CD4-positive, alpha-beta T cell (primary cell): ENCODE measurements at regions not wholly inside any gene's neighbourhood (a gene's known extent, or its start where the extent isn't known, plus 50 kb on each side); places are given as distances from the start of the nearest gene placed in this dataset.

Experiments
- ATAC-seq: fragments of 200-7000 bp; cut with Tn5 transposase; one replicate; pipeline ENCODE4 v1.10.0; 2022; ENCODE audit warnings: mild to moderate bottlenecking; ENCODE audit not compliant: poor library complexity
- CTCF ChIA-PET: fragments of 350-600 bp; sonication (Branson Sonifier 250); formaldehyde crosslinking; loops from one replicate; lab custom pipeline; 2021; ENCODE audit warnings: antibody characterized with exemption, inconsistent platforms; lab: Charles Lee
- POLR2A ChIA-PET: fragments of 350-600 bp; sonication (Branson Sonifier 250); formaldehyde crosslinking; loops from one replicate; lab custom pipeline; 2021; ENCODE audit warnings: antibody characterized with exemption, inconsistent platforms; lab: Charles Lee
- DNase-seq, 14 experiments: peaks; one replicate each; pipeline ENCODE4 v3.0.0-alpha.2; 2013 to 2020; ENCODE audit warnings: mixed read lengths in 2 of 14
- H3K27ac ChIP-seq, 2 donors: one replicate each; pipeline versions ENCODE4 v1.5.1 to v1.7.0; 2013; ENCODE audit warnings: low read length in 2 of 2, low read depth in 1 of 2, mild to moderate bottlenecking in 1 of 2
- H3K27me3 ChIP-seq, 2 experiments: 1 replicate in 1 of 2; 2 replicates in 1 of 2; pipeline versions ENCODE4 v1.6.1 to v1.7.0; 2013; ENCODE audit warnings: low read length in 2 of 2, control low read depth in 1 of 2, mild to moderate bottlenecking in 1 of 2, moderate library complexity in 1 of 2; ENCODE audit not compliant: insufficient read depth in 2 of 2, control insufficient read depth in 1 of 2
- H3K36me3 ChIP-seq: one replicate; pipeline ENCODE4 v1.6.1; 2013; ENCODE audit warnings: low read length, control low read depth; ENCODE audit not compliant: insufficient read depth
- H3K4me1 ChIP-seq: one replicate; pipeline ENCODE4 v1.6.1; 2013; ENCODE audit warnings: low read length, control low read depth; ENCODE audit not compliant: insufficient read depth
- H3K4me3 ChIP-seq: one replicate; pipeline ENCODE4 v1.5.1; 2013; ENCODE audit warnings: mild to moderate bottlenecking, low read length, moderate library complexity
- H3K9me3 ChIP-seq, 2 experiments: 1 replicate in 1 of 2; 2 replicates in 1 of 2; pipeline versions ENCODE4 v1.6.1 to v1.7.0; 2013; ENCODE audit warnings: low read length in 2 of 2, mild to moderate bottlenecking in 2 of 2, control low read depth in 1 of 2, moderate library complexity in 1 of 2; ENCODE audit not compliant: control insufficient read depth in 1 of 2, insufficient read depth in 1 of 2
- H3K27ac Mint-ChIP-seq: one replicate; pipeline ENCODE4 v1.8.0; 2020; ENCODE audit warnings: mixed read lengths
- H3K27me3 Mint-ChIP-seq: one replicate; pipeline ENCODE4 v1.8.0; 2021; ENCODE audit warnings: mixed read lengths
- H3K36me3 Mint-ChIP-seq: one replicate; pipeline ENCODE4 v1.8.0; 2021; ENCODE audit warnings: low read depth, mixed read lengths
- H3K4me1 Mint-ChIP-seq: one replicate; pipeline ENCODE4 v1.8.0; 2021; ENCODE audit warnings: low read depth, mixed read lengths
- H3K4me3 Mint-ChIP-seq: one replicate; pipeline ENCODE4 v1.8.0; 2020; ENCODE audit warnings: mild to moderate bottlenecking, mixed read lengths
- H3K9me3 Mint-ChIP-seq: one replicate; pipeline ENCODE4 v1.8.0; 2020; ENCODE audit warnings: mixed read lengths
- CTCF ChIP-seq: fragments of 200-600 bp; IDR thresholded peaks from one replicate; pipeline ENCODE4 v1.8.0; 2022; ENCODE audit warnings: antibody characterized with exemption, mild to moderate bottlenecking
- intact Hi-C, 2 experiments: fragments of 100-400 bp; cut with DNase I in 1 of 2; cut with micrococcal nuclease in 1 of 2; formaldehyde crosslinking; loops; one replicate each; pipeline versions ENCODE4 v1.15.1 to v1.9.0; 2023 to 2025; cut with DNase I, micrococcal nuclease

GRCh38 chr2:22487036-22487435 lies 897.9 kb upstream of the KLHL29 start:
- intact Hi-C loops: no loop called here
- H3K4me3 Mint-ChIP-seq: no peak overlapping the region
- H3K27me3 Mint-ChIP-seq: no peaks in the 10 kb centered on the region
- H3K4me1 Mint-ChIP-seq: no peaks in the 10 kb centered on the region
- H3K27ac ChIP-seq: no peak overlapping the region
- no peaks in the 10 kb centered on the region for H3K27me3 ChIP-seq
- H3K36me3 ChIP-seq: no peaks in the 10 kb centered on the region
- H3K4me3 ChIP-seq: no peak overlapping the region
- H3K9me3 Mint-ChIP-seq: peaks cover 4% of the 10 kb centered on the region
- ChIA-PET CTCF (no interaction called here), POLR2A (no interaction called here)
- H3K9me3 ChIP-seq: peaks cover 0 to 3% of the 10 kb centered on the region in 2 experiments
- H3K36me3 Mint-ChIP-seq: no peaks in the 10 kb centered on the region
- TF ChIP-seq CTCF: no peak
- no peaks in the 10 kb centered on the region for H3K4me1 ChIP-seq
- DNase-seq (no peak), ATAC-seq (no peak)
- H3K27ac Mint-ChIP-seq: no peak overlapping the region

- Mint-ChIP-seq H3K27ac (no peak overlapping the region), H3K27me3 (no peaks in the 10 kb centered on the region), H3K36me3 (no peaks in the 10 kb centered on the region), H3K4me1 (no peaks in the 10 kb centered on the region), H3K4me3 (no peak overlapping the region), H3K9me3 (peaks cover 4% of the 10 kb centered on the region)
- intact Hi-C loops: no loop called here
- no peak for TF ChIP-seq CTCF
- DNase-seq: no peak
- H3K36me3 ChIP-seq: no peaks in the 10 kb centered on the region
- H3K27ac ChIP-seq: no peak overlapping the region
- H3K9me3 ChIP-seq: peaks cover 0 to 3% of the 10 kb centered on the region in 2 experiments
- ChIA-PET POLR2A (no interaction called here), CTCF (no interaction called here)
- no peak for ATAC-seq
- H3K4me3 ChIP-seq: no peak overlapping the region
- H3K27me3 ChIP-seq: no peaks in the 10 kb centered on the region
- H3K4me1 ChIP-seq: no peaks in the 10 kb centered on the region
These were observed 897.4 kb upstream of the KLHL29 start for GRCh38 chr2:22487541-22487940.

GRCh38 chr2:22491442-22491841 lies 893.5 kb upstream of the KLHL29 start:
- Histone ChIP-seq H3K9me3 (peaks cover 0 to 3% of the 10 kb centered on the region in 2 experiments), H3K27ac (no peak overlapping the region), H3K27me3 (no peaks in the 10 kb centered on the region), H3K4me3 (no peak overlapping the region), H3K36me3 (no peaks in the 10 kb centered on the region), H3K4me1 (no peaks in the 10 kb centered on the region)
- ChIA-PET CTCF (no interaction called here), POLR2A (no interaction called here)
- ATAC-seq (no peak), DNase-seq (no peak)
- no peak for TF ChIP-seq CTCF
- intact Hi-C loops: no loop called here
- peaks cover 13% of the 10 kb centered on the region for H3K9me3 Mint-ChIP-seq
- no peaks in the 10 kb centered on the region for H3K27me3 Mint-ChIP-seq
- H3K27ac Mint-ChIP-seq: no peak overlapping the region
- H3K4me3 Mint-ChIP-seq: no peak overlapping the region
- no peaks in the 10 kb centered on the region for H3K36me3 Mint-ChIP-seq
- no peaks in the 10 kb centered on the region for H3K4me1 Mint-ChIP-seq
